Lung (tissue), 11 donors: ENCODE measurements at regions not wholly inside any gene's neighbourhood (a gene's known extent, or its start where the extent isn't known, plus 50 kb on each side); places are given as distances from the start of the nearest gene placed in this dataset.

Experiments used
- ATAC-seq: fragments of 200-7000 bp; cut with Tn5 transposase; one replicate; pipeline ENCODE4 v1.9.1; 2020; ENCODE audit warnings: moderate number of reproducible peaks; ENCODE audit not compliant: insufficient read depth, low FRiP score
- DNase-seq, 3 donors: peaks; one replicate each; pipeline ENCODE4 v3.0.0-alpha.2; 2013 to 2017
- H3K27ac ChIP-seq, 2 donors: one replicate each; pipeline ENCODE4 v1.5.1; 2013; ENCODE audit warnings: mild to moderate bottlenecking in 2 of 2, moderate library complexity in 2 of 2, control low read depth in 1 of 2, inconsistent platforms in 1 of 2, low read depth in 1 of 2, low read length in 1 of 2
- H3K27me3 ChIP-seq, 3 donors: one replicate each; pipeline ENCODE4 v1.5.1; 2013; ENCODE audit warnings: low read length in 2 of 3; ENCODE audit not compliant: control insufficient read depth in 3 of 3, insufficient read depth in 3 of 3
- H3K36me3 ChIP-seq, 4 donors: one replicate each; pipeline ENCODE4 v1.5.1; 2013; ENCODE audit warnings: low read length in 4 of 4, mild to moderate bottlenecking in 1 of 4, moderate library complexity in 1 of 4; ENCODE audit not compliant: control insufficient read depth in 4 of 4, insufficient read depth in 4 of 4
- H3K4me1 ChIP-seq, 5 donors: one replicate each; pipeline ENCODE4 v1.5.1; 2013; ENCODE audit warnings: low read length in 5 of 5, mild to moderate bottlenecking in 2 of 5, moderate library complexity in 1 of 5; ENCODE audit not compliant: control insufficient read depth in 5 of 5, insufficient read depth in 5 of 5
- H3K4me3 ChIP-seq: one replicate; pipeline ENCODE4 v1.5.1; 2013; ENCODE audit warnings: mild to moderate bottlenecking, control low read depth, moderate library complexity
- H3K9ac ChIP-seq, 2 donors: one replicate each; pipeline ENCODE4 v1.5.1; 2013; ENCODE audit warnings: low read length in 2 of 2, control low read depth in 1 of 2; ENCODE audit not compliant: insufficient read depth in 1 of 2
- H3K9me3 ChIP-seq, 4 donors: one replicate each; pipeline ENCODE4 v1.5.1; 2013; ENCODE audit warnings: low read length in 3 of 4, mild to moderate bottlenecking in 1 of 4, moderate library complexity in 1 of 4; ENCODE audit not compliant: control insufficient read depth in 4 of 4, insufficient read depth in 3 of 4
- WGBS, 2 donors: extraction: QIAGEN DNeasy Blood & Tissue Kit; methylation state at CpG; one replicate each; pipeline ENCODE4 v1.1.7; 2013; 5-methylcytosine and 5-hydroxymethylcytosine counted together
- TF ChIP-seq, protein P1 (sequence below): IDR thresholded peaks from 2 replicates; pipeline ENCODE4 v1.5.1; 2012; ENCODE audit warnings: mild to moderate bottlenecking; ENCODE audit errors: control extremely low read depth, extremely low read depth
- donor health status: control.
- donor health status: control.
- donor health status: Bipolar disorder and iron deficiency.
- donor health status: healthy.
- donor health status: DM: yes; HTN: yes; CAD: no.

DNA sequence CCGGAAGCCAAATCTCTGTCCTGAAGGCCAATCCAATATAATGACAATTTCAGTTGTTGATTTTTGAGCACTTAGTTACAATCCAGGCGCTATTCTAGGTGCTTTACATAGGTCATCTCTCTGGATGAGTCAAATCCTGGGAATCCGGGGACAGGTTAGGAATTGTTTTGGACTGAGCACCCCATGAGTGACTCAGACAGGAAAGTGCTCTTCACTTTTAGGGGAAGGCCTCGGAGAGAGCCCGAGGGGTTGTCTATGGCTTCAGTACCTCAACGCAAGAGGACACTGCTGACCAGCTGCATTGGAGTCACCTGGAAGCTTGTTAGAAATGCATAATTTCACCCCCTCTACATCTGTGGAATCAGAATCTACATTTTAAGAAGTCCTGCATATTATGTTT, 108.8 kb downstream of the IRX5 start:
- peaks cover 0 to 4% (median 0%) of the 10 kb centered on the region in 5 donors for H3K4me1 ChIP-seq
- ATAC-seq = no peak
- no peak overlapping the region for H3K9ac ChIP-seq
- TF ChIP-seq, protein P1, sequence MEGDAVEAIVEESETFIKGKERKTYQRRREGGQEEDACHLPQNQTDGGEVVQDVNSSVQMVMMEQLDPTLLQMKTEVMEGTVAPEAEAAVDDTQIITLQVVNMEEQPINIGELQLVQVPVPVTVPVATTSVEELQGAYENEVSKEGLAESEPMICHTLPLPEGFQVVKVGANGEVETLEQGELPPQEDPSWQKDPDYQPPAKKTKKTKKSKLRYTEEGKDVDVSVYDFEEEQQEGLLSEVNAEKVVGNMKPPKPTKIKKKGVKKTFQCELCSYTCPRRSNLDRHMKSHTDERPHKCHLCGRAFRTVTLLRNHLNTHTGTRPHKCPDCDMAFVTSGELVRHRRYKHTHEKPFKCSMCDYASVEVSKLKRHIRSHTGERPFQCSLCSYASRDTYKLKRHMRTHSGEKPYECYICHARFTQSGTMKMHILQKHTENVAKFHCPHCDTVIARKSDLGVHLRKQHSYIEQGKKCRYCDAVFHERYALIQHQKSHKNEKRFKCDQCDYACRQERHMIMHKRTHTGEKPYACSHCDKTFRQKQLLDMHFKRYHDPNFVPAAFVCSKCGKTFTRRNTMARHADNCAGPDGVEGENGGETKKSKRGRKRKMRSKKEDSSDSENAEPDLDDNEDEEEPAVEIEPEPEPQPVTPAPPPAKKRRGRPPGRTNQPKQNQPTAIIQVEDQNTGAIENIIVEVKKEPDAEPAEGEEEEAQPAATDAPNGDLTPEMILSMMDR = no peak
- peaks cover 0 to 14% (median 0%) of the 10 kb centered on the region in 3 donors for H3K27me3 ChIP-seq
- DNase-seq = no peak
- H3K9me3 ChIP-seq = no peaks in the 10 kb centered on the region
- H3K4me3 ChIP-seq = no peak overlapping the region
- no peak overlapping the region for H3K27ac ChIP-seq
- no peaks in the 10 kb centered on the region for H3K36me3 ChIP-seq
- WGBS, 2 donors = 91 to 93% methylated on average over 6 of the region's 6 CpGs

DNA sequence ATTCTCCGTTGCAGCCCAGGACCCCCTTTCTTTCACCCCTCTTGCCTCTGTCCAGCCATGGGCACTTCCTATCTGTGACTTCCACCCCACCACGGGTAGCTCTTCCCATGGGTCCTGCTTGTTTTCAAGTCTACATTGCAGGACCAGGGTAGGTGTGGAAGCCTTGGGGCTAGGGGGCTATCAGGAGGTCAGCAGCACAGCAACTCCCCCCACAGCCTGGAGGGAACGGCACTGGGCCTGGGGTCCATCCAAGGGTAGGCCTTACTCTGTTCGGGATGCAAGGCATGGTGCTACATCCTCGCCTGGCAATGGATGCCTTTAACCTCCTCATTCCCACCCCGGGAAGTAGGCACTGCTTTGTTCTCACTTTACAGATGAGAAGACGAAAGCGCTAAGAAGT, 109.3 kb downstream of the IRX5 start:
- no peak for ATAC-seq
- WGBS, 2 donors = 79 to 84% methylated on average over 8 of the region's 8 CpGs
- H3K9me3 ChIP-seq = no peaks in the 10 kb centered on the region
- H3K36me3 ChIP-seq = no peaks in the 10 kb centered on the region
- H3K4me3 ChIP-seq = no peak overlapping the region
- TF ChIP-seq, protein P1 = no peak
- H3K27ac ChIP-seq = no peak overlapping the region
- no peak for DNase-seq
- H3K4me1 ChIP-seq = peaks cover 0 to 4% (median 0%) of the 10 kb centered on the region in 5 donors
- H3K9ac ChIP-seq = no peak overlapping the region
- H3K27me3 ChIP-seq = peaks cover 0 to 14% (median 0%) of the 10 kb centered on the region in 3 donors

DNA sequence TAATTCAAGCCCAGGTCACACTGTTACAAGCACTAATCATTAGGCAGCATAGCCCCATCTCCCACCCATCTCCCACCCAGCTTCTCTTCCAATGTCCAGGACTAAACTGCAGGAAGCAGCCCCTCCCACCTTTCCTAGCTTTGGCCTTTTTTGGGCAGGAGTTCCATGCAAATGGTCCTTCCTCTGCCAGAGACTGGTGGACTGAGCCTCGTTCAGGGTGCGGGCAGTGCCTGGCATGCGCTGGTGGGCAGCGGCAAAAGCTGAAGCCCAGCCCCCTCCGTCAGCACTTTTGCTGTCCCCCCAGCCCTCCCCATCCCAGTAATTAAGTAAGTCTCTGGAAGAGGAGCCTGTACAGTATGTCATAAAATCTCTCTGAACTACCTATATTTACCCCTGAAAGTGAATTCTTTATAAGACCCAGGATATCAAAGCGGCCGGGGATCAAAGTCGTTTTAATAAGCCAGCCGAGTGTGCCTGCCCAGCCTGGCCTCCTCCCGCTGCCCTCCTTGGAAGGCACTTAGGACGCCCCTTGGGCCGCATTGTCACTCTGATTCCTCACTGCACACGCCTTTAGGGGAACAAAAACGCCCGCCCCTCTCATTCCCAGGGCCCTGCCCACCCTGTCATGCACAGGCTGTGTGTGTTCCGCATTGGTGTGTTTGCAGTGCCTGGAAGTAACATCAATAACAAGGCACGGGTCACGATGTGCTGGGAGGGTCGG, 109.9 kb downstream of the IRX5 start:
- H3K36me3 ChIP-seq = no peaks in the 10 kb centered on the region
- ATAC-seq (no peak), DNase-seq (no peak)
- peaks cover 0 to 4% (median 0%) of the 10 kb centered on the region in 5 donors for H3K4me1 ChIP-seq
- TF ChIP-seq, protein P1 = no peak
- H3K9ac ChIP-seq = no peak overlapping the region
- H3K27ac ChIP-seq = no peak overlapping the region
- no peak overlapping the region for H3K4me3 ChIP-seq
- WGBS, 2 donors = 78 to 81% methylated on average over 19 of the region's 19 CpGs
- H3K9me3 ChIP-seq = no peaks in the 10 kb centered on the region
- H3K27me3 ChIP-seq = peaks cover 0 to 14% (median 0%) of the 10 kb centered on the region in 3 donors
